Activated B cell treated with CpG ODN at 0.5 μM for 24 hours (primary cell): ENCODE measurements at regions not wholly inside any gene's neighbourhood (a gene's known extent, or its start where the extent isn't known, plus 50 kb on each side); places are given as distances from the start of the nearest gene placed in this dataset.
"Not testable (repeated sequence)": the region's sequence is repeated elsewhere in the genome, so short reads cannot be mapped to it uniquely, and the experiment has no call there.

Source experiments
- ATAC-seq: fragments of 200-7000 bp; cut with Tn5 transposase; one replicate; pipeline ENCODE4 v1.10.0; 2021; ENCODE audit warnings: low read depth, mild to moderate bottlenecking, moderate library complexity
- CTCF ChIA-PET: fragments of 350-600 bp; sonication (Branson Sonifier 250); formaldehyde crosslinking; loops from one replicate; lab custom pipeline; 2021; ENCODE audit warnings: antibody characterized with exemption; lab: Charles Lee
- POLR2A ChIA-PET: fragments of 350-600 bp; sonication (Branson Sonifier 250); formaldehyde crosslinking; loops from one replicate; lab custom pipeline; 2021; ENCODE audit warnings: antibody characterized with exemption; lab: Charles Lee
- DNase-seq: peaks from one replicate; pipeline ENCODE4 v3.0.0; 2022
- H3K27ac Mint-ChIP-seq: one replicate; pipeline ENCODE4 v1.8.0; 2020; ENCODE audit warnings: mixed read lengths
- H3K27me3 Mint-ChIP-seq: one replicate; pipeline ENCODE4 v1.8.0; 2021; ENCODE audit warnings: mixed read lengths
- H3K36me3 Mint-ChIP-seq: one replicate; pipeline ENCODE4 v1.8.0; 2021; ENCODE audit warnings: low read depth, mixed read lengths
- H3K4me1 Mint-ChIP-seq: one replicate; pipeline ENCODE4 v1.8.0; 2021; ENCODE audit warnings: mixed read lengths
- H3K4me3 Mint-ChIP-seq: one replicate; pipeline ENCODE4 v1.8.0; 2020; ENCODE audit warnings: mild to moderate bottlenecking, mixed read lengths
- H3K9me3 Mint-ChIP-seq: one replicate; pipeline ENCODE4 v1.8.0; 2020; ENCODE audit warnings: mixed read lengths
- CTCF ChIP-seq: fragments of 200-600 bp; IDR thresholded peaks from one replicate; pipeline ENCODE4 v1.8.0; 2022; ENCODE audit warnings: antibody characterized with exemption, mild to moderate bottlenecking
- intact Hi-C: fragments of 100-400 bp; cut with micrococcal nuclease; formaldehyde crosslinking; loops from one replicate; pipeline ENCODE4 v1.15.1; 2024

- POLR2A ChIA-PET = no interaction called here
- Mint-ChIP-seq H3K4me3 (no peak overlapping the region), H3K36me3 (no peaks in the 10 kb centered on the region), H3K4me1 (no peaks in the 10 kb centered on the region), H3K27me3 (no peaks in the 10 kb centered on the region), H3K9me3 (peaks cover 8% of the 10 kb centered on the region), H3K27ac (no peak overlapping the region)
- ATAC-seq = no peak
- intact Hi-C loops = no loop called here
- CTCF ChIA-PET = no interaction called here
- no peak for DNase-seq
- no peak for TF ChIP-seq CTCF
These were observed 187.6 kb upstream of the ALG10 start for GRCh38 chr12:33834672-33835071.

- H3K36me3 Mint-ChIP-seq = no peaks in the 10 kb centered on the region
These were observed 145.7 kb upstream of the ALG10 start for GRCh38 chr12:33876618-33877017.

GRCh38 chr12:33892425-33892824 is 129.9 kb upstream of the ALG10 start:
- Mint-ChIP-seq H3K27me3 (no peaks in the 10 kb centered on the region), H3K4me1 (no peaks in the 10 kb centered on the region), H3K36me3 (no peaks in the 10 kb centered on the region), H3K27ac (no peak overlapping the region), H3K4me3 (no peak overlapping the region), H3K9me3 (peaks cover 5% of the 10 kb centered on the region)
- no peak for TF ChIP-seq CTCF
- ChIA-PET POLR2A (no interaction called here), CTCF (no interaction called here)
- DNase-seq (no peak), ATAC-seq (no peak)
- intact Hi-C loops = no loop called here

More at GRCh38 chr12:33876618-33877017, 145.7 kb upstream of the ALG10 start:
- ATAC-seq (no peak), DNase-seq (no peak)
- H3K4me1 Mint-ChIP-seq = no peaks in the 10 kb centered on the region
- ChIA-PET POLR2A (no interaction called here), CTCF (interaction anchor here (0.6 kb wide), 1 partner anchor 32 kb away, joined by 3 read pairs; no protein-coding TSS in a partner anchor)
- H3K27ac Mint-ChIP-seq = no peak overlapping the region
- H3K4me3 Mint-ChIP-seq = no peak overlapping the region
- H3K27me3 Mint-ChIP-seq = no peaks in the 10 kb centered on the region
- peaks cover 17% of the 10 kb centered on the region for H3K9me3 Mint-ChIP-seq
- intact Hi-C loops = no loop called here
- no peak for TF ChIP-seq CTCF

- H3K27me3 Mint-ChIP-seq, intact Hi-C loops, H3K4me1 Mint-ChIP-seq, H3K4me3 Mint-ChIP-seq, POLR2A ChIA-PET, ATAC-seq, CTCF ChIA-PET, DNase-seq, H3K27ac Mint-ChIP-seq, H3K36me3 Mint-ChIP-seq: not testable (repeated sequence)
- H3K9me3 Mint-ChIP-seq = peaks cover 29% of the 10 kb centered on the region
These were observed 101.8 kb upstream of the ALG10 start for GRCh38 chr12:33920460-33920859.

GRCh38 chr12:33926095-33926494 is 96.2 kb upstream of the ALG10 start:
- no peaks in the 10 kb centered on the region for H3K4me1 Mint-ChIP-seq
- ChIA-PET POLR2A (no interaction called here), CTCF (no interaction called here)
- no peaks in the 10 kb centered on the region for H3K27me3 Mint-ChIP-seq
- intact Hi-C loops = no loop called here
- DNase-seq = no peak
- no peak overlapping the region for H3K4me3 Mint-ChIP-seq
- no peak overlapping the region for H3K27ac Mint-ChIP-seq
- H3K36me3 Mint-ChIP-seq = no peaks in the 10 kb centered on the region
- TF ChIP-seq CTCF = no peak
- H3K9me3 Mint-ChIP-seq = peaks cover 20% of the 10 kb centered on the region
- no peak for ATAC-seq

- H3K4me3 Mint-ChIP-seq, H3K4me1 Mint-ChIP-seq, CTCF ChIA-PET, POLR2A ChIA-PET, H3K27ac Mint-ChIP-seq, H3K9me3 Mint-ChIP-seq, ATAC-seq, DNase-seq, intact Hi-C loops, H3K36me3 Mint-ChIP-seq, H3K27me3 Mint-ChIP-seq: not testable (repeated sequence)
These were observed 84.6 kb upstream of the ALG10 start for GRCh38 chr12:33937669-33938068.
